Neural cell (in vitro differentiated cells): ENCODE measurements at regions not wholly inside any gene's neighbourhood (a gene's known extent, or its start where the extent isn't known, plus 50 kb on each side); places are given as distances from the start of the nearest gene placed in this dataset.

Source experiments
- H2AFZ ChIP-seq: fragments of 200-600, 300-800 bp; sonication (generic), shearing (Covaris generic); 2 replicates; pipeline ENCODE4 v1.6.0; 2014; ENCODE audit warnings: low read depth, mild to moderate bottlenecking, antibody characterized with exemption, low read length, moderate library complexity
- H3F3A ChIP-seq: fragments of 200-600 bp; shearing (Covaris generic); 2 replicates; pipeline ENCODE4 v1.6.1; 2016; ENCODE audit warnings: mild to moderate bottlenecking, moderate library complexity, mixed read lengths, antibody characterized with exemption, low read length; ENCODE audit not compliant: insufficient read depth, poor library complexity, severe bottlenecking
- H3K27ac ChIP-seq: fragments of 200-600, 300-800 bp; sonication (generic), shearing (Covaris generic); 2 replicates; pipeline ENCODE4 v1.5.1; 2014; ENCODE audit warnings: mild to moderate bottlenecking, low read length, moderate library complexity
- H3K27me3 ChIP-seq: fragments of 300-800, 200-600 bp; sonication (generic), shearing (Covaris generic); 2 replicates; pipeline ENCODE4 v1.6.0; 2014; ENCODE audit warnings: mild to moderate bottlenecking, low read depth, low read length, moderate library complexity; ENCODE audit not compliant: insufficient read depth
- H3K36me3 ChIP-seq: fragments of 300-800, 200-600 bp; sonication (generic), shearing (Covaris generic); 2 replicates; pipeline ENCODE4 v1.5.1; 2014; ENCODE audit warnings: mild to moderate bottlenecking, antibody characterized with exemption, low read length, moderate library complexity; ENCODE audit not compliant: insufficient read depth
- H3K4me2 ChIP-seq: fragments of 300-800, 200-600 bp; sonication (generic), shearing (Covaris generic); 2 replicates; pipeline ENCODE4 v1.6.0; 2014; ENCODE audit warnings: mild to moderate bottlenecking, low read length
- H3K4me3 ChIP-seq: fragments of 300-800, 200-600 bp; sonication (generic), shearing (Covaris generic); 2 replicates; pipeline ENCODE4 v1.5.1; 2014; ENCODE audit warnings: mild to moderate bottlenecking, low read length, moderate library complexity
- H3K79me2 ChIP-seq: fragments of 200-600 bp; shearing (Covaris generic); replicated peaks from 2 replicates; pipeline ENCODE4 v1.6.0; 2014; ENCODE audit warnings: mild to moderate bottlenecking, low read length, moderate library complexity; ENCODE audit not compliant: insufficient read depth
- H3K9ac ChIP-seq: fragments of 300-800, 200-600 bp; sonication (generic), shearing (Covaris generic); 2 replicates; pipeline ENCODE4 v1.6.1; 2016; ENCODE audit warnings: mild to moderate bottlenecking, low read length, mixed read lengths
- H3K9me2 ChIP-seq: fragments of 200-600 bp; shearing (Covaris generic); 2 replicates; pipeline ENCODE4 v1.6.1; 2016; ENCODE audit warnings: mild to moderate bottlenecking, low read length, mixed read lengths; ENCODE audit not compliant: insufficient read depth
- H3K9me3 ChIP-seq: fragments of 200-600, 300-800 bp; sonication (generic), shearing (Covaris generic); 2 replicates; pipeline ENCODE4 v1.6.1; 2016; ENCODE audit warnings: mild to moderate bottlenecking, mixed run types, low read length, moderate library complexity, mixed read lengths
- H4K20me1 ChIP-seq: fragments of 200-600 bp; shearing (Covaris generic); 2 replicates; pipeline ENCODE4 v1.6.1; 2016; ENCODE audit warnings: mild to moderate bottlenecking, mixed run types; ENCODE audit not compliant: insufficient read depth
- CTCF ChIP-seq: fragments of 450-650 bp; IDR thresholded peaks from 2 replicates; pipeline ENCODE4 v1.5.1; 2014; ENCODE audit warnings: antibody characterized with exemption, mild to moderate bottlenecking, moderate library complexity; ENCODE audit not compliant: poor library complexity, severe bottlenecking
- EP300 ChIP-seq: fragments of 450-650 bp; conservative IDR thresholded peaks from 2 replicates; pipeline ENCODE4 v1.6.1; 2014; ENCODE audit warnings: antibody characterized with exemption, mild to moderate bottlenecking, moderate library complexity; ENCODE audit not compliant: poor library complexity, severe bottlenecking
- EZH2 ChIP-seq: fragments of 200-600, 300-800 bp; shearing (Covaris generic), sonication (generic); IDR thresholded peaks from 2 replicates; pipeline ENCODE4 v1.6.1; 2014; ENCODE audit warnings: antibody characterized with exemption, low read length, borderline replicate concordance, mild to moderate bottlenecking; ENCODE audit not compliant: insufficient read depth, poor library complexity, severe bottlenecking
- MXI1 ChIP-seq: fragments of 450-650 bp; conservative IDR thresholded peaks from 2 replicates; pipeline ENCODE4 v1.6.1; 2014; ENCODE audit warnings: antibody characterized with exemption, mild to moderate bottlenecking; ENCODE audit not compliant: poor library complexity, severe bottlenecking
- POLR2AphosphoS5 ChIP-seq: IDR thresholded peaks from 2 replicates; pipeline ENCODE4 v1.6.1; 2012
- RAD21 ChIP-seq: fragments of 450-650 bp; conservative IDR thresholded peaks from 2 replicates; pipeline ENCODE4 v1.6.1; 2014; ENCODE audit warnings: antibody characterized with exemption, mild to moderate bottlenecking, moderate library complexity
- REST ChIP-seq: IDR thresholded peaks from 2 replicates; pipeline ENCODE4 v1.6.1; 2012; ENCODE audit warnings: borderline replicate concordance
- SMC3 ChIP-seq: fragments of 450-650 bp; conservative IDR thresholded peaks from 2 replicates; pipeline ENCODE4 v1.6.1; 2014; ENCODE audit warnings: antibody characterized with exemption, mild to moderate bottlenecking, moderate library complexity; ENCODE audit not compliant: poor library complexity
- TAF1 ChIP-seq: IDR thresholded peaks from 2 replicates; pipeline ENCODE4 v1.6.1; 2012; ENCODE audit warnings: low read depth

GRCh38 chr10:121683816-121684215 lies 85.6 kb upstream of the FGFR2 start:
- no peak overlapping the region for H3K4me2 ChIP-seq
- no peak overlapping the region for H2AFZ ChIP-seq
- no peak overlapping the region for H3K27ac ChIP-seq
- no peaks in the 10 kb centered on the region for H4K20me1 ChIP-seq
- no peaks in the 10 kb centered on the region for H3K36me3 ChIP-seq
- no peaks in the 10 kb centered on the region for H3K9me3 ChIP-seq
- H3K4me3 ChIP-seq, result no peak overlapping the region
- no peaks in the 10 kb centered on the region for H3K27me3 ChIP-seq
- H3K79me2 ChIP-seq, result no peaks in the 10 kb centered on the region
- no peaks in the 10 kb centered on the region for H3F3A ChIP-seq
- no peak overlapping the region for H3K9ac ChIP-seq
- H3K9me2 ChIP-seq, result no peaks in the 10 kb centered on the region
- no peak for TF ChIP-seq CTCF
- TF ChIP-seq EP300, result no peak
- TF ChIP-seq EZH2, result no peak
- no peak for TF ChIP-seq REST
- no peak for TF ChIP-seq TAF1
- no peak for TF ChIP-seq MXI1
- no peak for TF ChIP-seq RAD21
- TF ChIP-seq SMC3, result no peak
- TF ChIP-seq POLR2AphosphoS5, result no peak

- H3K79me2 ChIP-seq, result no peaks in the 10 kb centered on the region
- no peaks in the 10 kb centered on the region for H4K20me1 ChIP-seq
- H3K36me3 ChIP-seq, result no peaks in the 10 kb centered on the region
- no peaks in the 10 kb centered on the region for H3K9me2 ChIP-seq
- no peak overlapping the region for H3K4me2 ChIP-seq
- no peaks in the 10 kb centered on the region for H3K9me3 ChIP-seq
- no peak overlapping the region for H2AFZ ChIP-seq
- H3F3A ChIP-seq, result no peaks in the 10 kb centered on the region
- H3K9ac ChIP-seq, result no peak overlapping the region
- H3K27ac ChIP-seq, result no peak overlapping the region
- no peak overlapping the region for H3K4me3 ChIP-seq
- no peaks in the 10 kb centered on the region for H3K27me3 ChIP-seq
- TF ChIP-seq TAF1 (no peak), RAD21 (no peak), EZH2 (no peak), MXI1 (no peak), SMC3 (no peak), REST (no peak)
Measured at GRCh38 chr10:121683366-121683765, 85.1 kb upstream of the FGFR2 start.
